Common myeloid progenitor, CD34-positive (primary cell): ENCODE measurements at regions not wholly inside any gene's neighbourhood (a gene's known extent, or its start where the extent isn't known, plus 50 kb on each side); places are given as distances from the start of the nearest gene placed in this dataset.

ENCODE experiments used
- CTCF ChIA-PET: fragments of 350-600 bp; sonication (Branson Sonifier 250); formaldehyde crosslinking; loops from one replicate; lab custom pipeline; 2021; ENCODE audit warnings: antibody characterized with exemption; lab: Charles Lee
- POLR2A ChIA-PET: fragments of 350-600 bp; sonication (Branson Sonifier 250); formaldehyde crosslinking; loops from one replicate; lab custom pipeline; 2021; ENCODE audit warnings: antibody characterized with exemption; lab: Charles Lee
- DNase-seq, 3 donors: peaks; one replicate each; pipeline versions ENCODE4 v3.0.0 to v3.0.0-alpha.2; 2013
- H3K27ac ChIP-seq, 2 experiments: 1 replicate in 1 of 2; 2 replicates in 1 of 2; pipeline ENCODE4 v1.7.0; 2013; ENCODE audit warnings: inconsistent platforms in 2 of 2, low read length in 2 of 2, mild to moderate bottlenecking in 2 of 2, low read depth in 1 of 2, moderate library complexity in 1 of 2; ENCODE audit not compliant: severe bottlenecking in 2 of 2, insufficient read depth in 1 of 2, poor library complexity in 1 of 2
- H3K27me3 ChIP-seq, 5 experiments: replicated peaks in 2 of 5; 1 replicate in 3 of 5; 2 replicates in 2 of 5; pipeline versions ENCODE4 v1.6.1 to v1.7.0; 2013; ENCODE audit warnings: low read length in 4 of 5, mild to moderate bottlenecking in 2 of 5, moderate library complexity in 2 of 5, inconsistent platforms in 1 of 5; ENCODE audit not compliant: insufficient read depth in 5 of 5, control insufficient read depth in 4 of 5
- H3K36me3 ChIP-seq, 4 experiments: 1 replicate in 2 of 4; 2 replicates in 2 of 4; pipeline versions ENCODE4 v1.6.1 to v1.7.0; 2013; ENCODE audit warnings: low read length in 3 of 4, control low read depth in 1 of 4, mild to moderate bottlenecking in 1 of 4; ENCODE audit not compliant: control insufficient read depth in 4 of 4, insufficient read depth in 4 of 4
- H3K4me1 ChIP-seq, 4 experiments: 1 replicate in 3 of 4; 2 replicates in 1 of 4; pipeline versions ENCODE4 v1.6.1 to v1.7.1; 2013; ENCODE audit warnings: low read length in 3 of 4, mild to moderate bottlenecking in 3 of 4, control low read depth in 1 of 4, inconsistent platforms in 1 of 4, moderate library complexity in 1 of 4; ENCODE audit not compliant: control insufficient read depth in 4 of 4, insufficient read depth in 4 of 4; ENCODE audit errors: control extremely low read depth in 1 of 4
- H3K4me3 ChIP-seq, 7 experiments: 1 replicate in 4 of 7; 2 replicates in 3 of 7; pipeline versions ENCODE4 v1.5.1 to v1.7.0; 2013; ENCODE audit warnings: mild to moderate bottlenecking in 7 of 7, low read length in 6 of 7, moderate library complexity in 6 of 7, inconsistent platforms in 2 of 7, low read depth in 2 of 7, control low read depth in 1 of 7; ENCODE audit not compliant: insufficient read depth in 4 of 7, control insufficient read depth in 1 of 7; ENCODE audit errors: extremely low read depth in 1 of 7
- H3K9me3 ChIP-seq, 5 experiments: 1 replicate in 4 of 5; 2 replicates in 1 of 5; pipeline versions ENCODE4 v1.6.1 to v1.7.1; 2013; ENCODE audit warnings: low read length in 4 of 5, mild to moderate bottlenecking in 2 of 5, inconsistent platforms in 1 of 5, low read depth in 1 of 5, moderate library complexity in 1 of 5; ENCODE audit not compliant: control insufficient read depth in 4 of 5, insufficient read depth in 2 of 5; ENCODE audit errors: control extremely low read depth in 1 of 5
- WGBS: methylation state at CpG from one replicate; pipeline ENCODE4 v1.1.5; 2013; ENCODE audit not compliant: insufficient coverage; 5-methylcytosine and 5-hydroxymethylcytosine counted together

GRCh38 chr20:48544402-48545339 lies 283.1 kb downstream of the PREX1 start:
- ChIA-PET CTCF (no interaction called here), POLR2A (no interaction called here)
- DNase-seq: no peak
- Histone ChIP-seq H3K36me3 (no peaks in the 10 kb centered on the region), H3K27ac (no peak overlapping the region), H3K9me3 (peaks cover 0 to 3% (median 1%) of the 10 kb centered on the region in 5 experiments), H3K4me1 (no peaks in the 10 kb centered on the region), H3K4me3 (no peak overlapping the region), H3K27me3 (peaks cover 0 to 29% (median 5%) of the 10 kb centered on the region in 5 experiments)
- WGBS: 48% methylated on average over 4 of the region's 6 CpGs

- H3K4me3 ChIP-seq: no peak overlapping the region
- H3K27me3 ChIP-seq: peaks cover 0 to 30% (median 5%) of the 10 kb centered on the region in 5 experiments
- no peaks in the 10 kb centered on the region for H3K4me1 ChIP-seq
- H3K27ac ChIP-seq: no peak overlapping the region
- CTCF ChIA-PET: no interaction called here
- no peaks in the 10 kb centered on the region for H3K36me3 ChIP-seq
- WGBS: 41% methylated on average over 9 of the region's 10 CpGs
- peaks cover 0 to 3% (median 1%) of the 10 kb centered on the region in 5 experiments for H3K9me3 ChIP-seq
- DNase-seq: no peak
- POLR2A ChIA-PET: no interaction called here
These were observed 286.2 kb downstream of the PREX1 start for GRCh38 chr20:48541581-48542071.

GRCh38 chr20:48538856-48539255 lies 288.9 kb downstream of the PREX1 start:
- DNase-seq: no peak
- Histone ChIP-seq H3K4me1 (no peaks in the 10 kb centered on the region), H3K27ac (no peak overlapping the region), H3K4me3 (no peak overlapping the region), H3K9me3 (peaks cover 0 to 3% (median 1%) of the 10 kb centered on the region in 5 experiments), H3K36me3 (no peaks in the 10 kb centered on the region), H3K27me3 (peaks cover 0 to 22% (median 5%) of the 10 kb centered on the region in 5 experiments)
- CTCF ChIA-PET: interaction anchor here (0.5 to 1.4 kb wide), 2 partner anchors 10 to 465 kb away, joined by 3 read pairs; no protein-coding TSS in a partner anchor
- no CpG with 5 or more reads among the region's 3 CpGs for WGBS
- POLR2A ChIA-PET: no interaction called here

DNA sequence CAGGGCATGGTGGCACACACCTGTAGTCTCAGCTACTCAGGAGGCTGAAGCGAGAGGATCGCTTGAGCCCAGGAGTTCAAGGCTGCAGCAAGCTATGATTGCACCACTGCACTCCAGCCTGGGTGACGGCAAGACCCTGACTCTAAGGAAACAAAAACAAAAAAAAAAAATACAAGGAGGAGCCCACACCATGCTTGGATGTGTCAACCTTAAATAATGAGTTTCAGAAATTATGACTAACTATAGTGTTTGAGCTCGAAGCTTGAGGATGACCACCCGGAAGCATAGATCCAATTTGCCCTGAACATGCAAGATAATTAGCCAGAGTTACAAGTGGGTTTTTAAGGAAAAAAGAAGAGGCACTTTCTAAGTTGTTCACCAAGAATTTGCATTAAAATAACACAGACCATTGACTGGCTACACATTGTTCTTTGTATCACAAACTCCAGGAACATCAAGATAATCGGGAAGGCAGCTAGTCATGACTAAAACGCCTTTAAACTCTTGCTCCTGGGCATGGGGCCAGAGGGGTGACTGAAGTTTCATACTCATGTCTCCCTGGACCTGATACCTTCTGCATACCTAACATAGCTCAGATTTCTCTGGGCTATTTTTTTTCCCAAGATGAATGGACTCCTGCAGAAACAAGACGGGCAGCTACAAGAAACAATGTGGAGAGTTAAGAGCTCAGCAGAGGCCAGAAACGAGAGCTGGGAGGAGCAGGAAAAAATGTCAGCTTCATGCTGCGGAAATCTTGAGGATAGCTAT lies 289.6 kb downstream of the PREX1 start:
- ChIA-PET POLR2A (no interaction called here), CTCF (interaction anchor here (1.6 kb wide), 1 partner anchor 9 kb away, joined by 3 read pairs; no protein-coding TSS in a partner anchor)
- Histone ChIP-seq H3K9me3 (peaks cover 0 to 3% (median 1%) of the 10 kb centered on the region in 5 experiments), H3K27ac (no peak overlapping the region), H3K36me3 (no peaks in the 10 kb centered on the region), H3K4me1 (no peaks in the 10 kb centered on the region), H3K4me3 (no peak overlapping the region), H3K27me3 (peaks cover 0 to 21% (median 5%) of the 10 kb centered on the region in 5 experiments)
- 78% methylated on average over 9 of the region's 10 CpGs for WGBS
- DNase-seq: no peak

DNA sequence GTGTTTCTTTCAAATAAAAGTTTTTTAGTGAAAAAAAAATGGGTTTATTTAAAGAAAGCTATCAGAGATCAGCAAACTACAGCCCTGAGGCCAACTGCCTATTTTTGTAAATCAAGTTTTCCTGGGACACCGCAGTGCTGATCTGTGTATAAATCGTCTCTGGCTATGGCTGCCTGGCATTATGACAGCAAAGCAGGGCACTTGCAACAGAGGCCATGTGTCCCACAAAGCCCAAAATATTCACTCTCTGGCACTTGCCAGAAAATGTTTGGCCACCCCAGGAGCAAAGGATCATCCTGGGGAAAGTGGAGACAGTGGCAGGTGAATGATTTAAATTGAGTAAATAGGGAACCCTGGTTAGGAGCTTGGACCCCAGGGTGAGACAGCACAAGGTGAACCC lies 291.6 kb downstream of the PREX1 start:
- H3K4me1 ChIP-seq: no peaks in the 10 kb centered on the region
- 85% methylated on average over 2 of the region's 2 CpGs for WGBS
- no peak overlapping the region for H3K27ac ChIP-seq
- H3K4me3 ChIP-seq: no peak overlapping the region
- CTCF ChIA-PET: no interaction called here
- no peak for DNase-seq
- peaks cover 0 to 8% (median 5%) of the 10 kb centered on the region in 5 experiments for H3K27me3 ChIP-seq
- no peaks in the 10 kb centered on the region for H3K36me3 ChIP-seq
- POLR2A ChIA-PET: no interaction called here
- no peaks in the 10 kb centered on the region for H3K9me3 ChIP-seq

DNA sequence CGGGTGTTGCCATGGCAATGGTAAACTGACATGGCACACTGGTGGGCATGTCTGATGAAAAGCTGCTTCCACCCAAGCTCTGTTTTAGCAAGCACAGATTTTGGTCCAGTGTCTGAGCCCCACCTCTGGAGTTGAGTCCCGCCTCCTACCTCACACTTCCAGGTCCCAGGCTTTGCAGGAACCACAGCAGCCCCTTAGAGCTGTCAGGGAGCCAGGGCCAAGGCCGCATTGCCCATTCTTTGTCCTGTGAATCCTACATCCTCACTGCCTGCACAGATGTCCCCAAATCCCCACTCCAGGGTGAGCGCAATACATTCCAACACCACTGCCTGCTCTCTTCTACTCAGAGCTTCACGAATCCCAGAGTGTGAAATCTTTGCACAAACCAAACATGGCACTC lies 292.2 kb downstream of the PREX1 start:
- H3K4me1 ChIP-seq: no peaks in the 10 kb centered on the region
- no peaks in the 10 kb centered on the region for H3K36me3 ChIP-seq
- POLR2A ChIA-PET: no interaction called here
- no peak overlapping the region for H3K27ac ChIP-seq
- DNase-seq: no peak
- H3K27me3 ChIP-seq: peaks cover 0 to 8% (median 4%) of the 10 kb centered on the region in 5 experiments
- H3K4me3 ChIP-seq: no peak overlapping the region
- no peaks in the 10 kb centered on the region for H3K9me3 ChIP-seq
- CTCF ChIA-PET: no interaction called here
- 89% methylated on average over 5 of the region's 5 CpGs for WGBS
